ENCODE measurements at regions not wholly inside any gene's neighbourhood (a gene's known extent, or its start where the extent isn't known, plus 50 kb on each side); places are given as distances from the start of the nearest gene placed in this dataset.

DNA sequence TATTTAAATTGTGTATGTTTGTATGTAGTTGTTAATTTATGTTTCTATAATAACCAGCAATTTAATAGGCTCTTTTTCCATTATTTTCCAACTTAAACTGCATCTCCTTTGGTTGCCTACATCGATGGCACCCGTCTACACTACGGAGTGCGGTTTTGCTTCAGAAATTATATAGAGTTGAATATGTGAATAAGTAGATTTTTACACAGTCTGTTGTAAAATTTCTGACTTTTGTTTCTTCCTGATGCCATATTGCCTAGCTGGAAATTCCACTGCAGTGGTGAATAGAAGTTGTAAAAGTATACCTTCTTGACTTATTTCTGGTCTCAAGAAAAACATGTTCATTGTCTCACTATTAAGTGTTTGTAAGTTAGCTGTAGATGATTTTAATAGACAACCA, 404.1 kb upstream of the EPHA7 start:
- DNase-seq (ENCODE audit: low read depth, low spot score): no peak
- no peak for ATAC-seq
- H3K9me3 ChIP-seq (ENCODE audit: control insufficient read depth in 1 of 2, insufficient read depth in 1 of 2, low read depth in 1 of 2, low read length in 2 of 2): no peaks in the 10 kb centered on the region; a peak in 2 of 4 replicates
- H3K4me1 ChIP-seq (ENCODE audit: control insufficient read depth in 1 of 2, insufficient read depth in 2 of 2, low read length in 2 of 2): no peaks in the 10 kb centered on the region
- intact Hi-C loops (cut with micrococcal nuclease): no loop called here
- no TSS peak for BruUV-seq (replicated peaks)
- no peak overlapping the region for H2AFZ ChIP-seq (ENCODE audit: low read depth, low read length, poor library complexity, severe bottlenecking)
- H3K36me3 ChIP-seq (ENCODE audit: control insufficient read depth in 1 of 2, insufficient read depth in 2 of 2, low read length in 2 of 2): no peaks in the 10 kb centered on the region
- H3K9me2 ChIP-seq (ENCODE audit: insufficient read depth): no peaks in the 10 kb centered on the region
- TF ChIP-seq ELF1 (IDR thresholded peaks at IDR 0.05; ENCODE audit: borderline replicate concordance, low read depth) (no peak), ZFX (IDR thresholded peaks at IDR 0.05) (no peak), YY1 (IDR thresholded peaks at IDR 0.05; ENCODE audit: extremely low read depth, insufficient replicate concordance, low read depth, low read length) (no peak), RAD21 (IDR thresholded peaks at IDR 0.05; ENCODE audit: low read depth) (no peak), FOSL1 (IDR thresholded peaks at IDR 0.05; ENCODE audit: low read depth) (no peak), SP1 (IDR thresholded peaks at IDR 0.05; ENCODE audit: low read depth) (no peak), SIN3A (IDR thresholded peaks at IDR 0.05; ENCODE audit: low read depth) (no peak), POLR2A (IDR thresholded peaks at IDR 0.05; ENCODE audit: borderline replicate concordance, extremely low read depth, insufficient read depth, insufficient read length) (no peak), TCF7L2 (IDR thresholded peaks at IDR 0.05; ENCODE audit: borderline replicate concordance, extremely low read depth, insufficient read depth, insufficient read length) (no peak), EZH2 (IDR thresholded peaks at IDR 0.05) (no peak), POLR2AphosphoS5 (IDR thresholded peaks at IDR 0.05; ENCODE audit: low read depth, low read length) (no peak), JUND (IDR thresholded peaks at IDR 0.05) (no peak), CBX3 (IDR thresholded peaks at IDR 0.05; ENCODE audit: low read depth) (no peak)
- TF ChIP-seq, protein P1, sequence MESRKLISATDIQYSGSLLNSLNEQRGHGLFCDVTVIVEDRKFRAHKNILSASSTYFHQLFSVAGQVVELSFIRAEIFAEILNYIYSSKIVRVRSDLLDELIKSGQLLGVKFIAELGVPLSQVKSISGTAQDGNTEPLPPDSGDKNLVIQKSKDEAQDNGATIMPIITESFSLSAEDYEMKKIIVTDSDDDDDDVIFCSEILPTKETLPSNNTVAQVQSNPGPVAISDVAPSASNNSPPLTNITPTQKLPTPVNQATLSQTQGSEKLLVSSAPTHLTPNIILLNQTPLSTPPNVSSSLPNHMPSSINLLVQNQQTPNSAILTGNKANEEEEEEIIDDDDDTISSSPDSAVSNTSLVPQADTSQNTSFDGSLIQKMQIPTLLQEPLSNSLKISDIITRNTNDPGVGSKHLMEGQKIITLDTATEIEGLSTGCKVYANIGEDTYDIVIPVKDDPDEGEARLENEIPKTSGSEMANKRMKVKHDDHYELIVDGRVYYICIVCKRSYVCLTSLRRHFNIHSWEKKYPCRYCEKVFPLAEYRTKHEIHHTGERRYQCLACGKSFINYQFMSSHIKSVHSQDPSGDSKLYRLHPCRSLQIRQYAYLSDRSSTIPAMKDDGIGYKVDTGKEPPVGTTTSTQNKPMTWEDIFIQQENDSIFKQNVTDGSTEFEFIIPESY (IDR thresholded peaks at IDR 0.05; ENCODE audit: extremely low read depth, insufficient replicate concordance, low read length): no peak
- TF ChIP-seq, protein P2, sequence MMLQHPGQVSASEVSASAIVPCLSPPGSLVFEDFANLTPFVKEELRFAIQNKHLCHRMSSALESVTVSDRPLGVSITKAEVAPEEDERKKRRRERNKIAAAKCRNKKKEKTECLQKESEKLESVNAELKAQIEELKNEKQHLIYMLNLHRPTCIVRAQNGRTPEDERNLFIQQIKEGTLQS (IDR thresholded peaks at IDR 0.05): no peak
- TF ChIP-seq, protein P3, sequence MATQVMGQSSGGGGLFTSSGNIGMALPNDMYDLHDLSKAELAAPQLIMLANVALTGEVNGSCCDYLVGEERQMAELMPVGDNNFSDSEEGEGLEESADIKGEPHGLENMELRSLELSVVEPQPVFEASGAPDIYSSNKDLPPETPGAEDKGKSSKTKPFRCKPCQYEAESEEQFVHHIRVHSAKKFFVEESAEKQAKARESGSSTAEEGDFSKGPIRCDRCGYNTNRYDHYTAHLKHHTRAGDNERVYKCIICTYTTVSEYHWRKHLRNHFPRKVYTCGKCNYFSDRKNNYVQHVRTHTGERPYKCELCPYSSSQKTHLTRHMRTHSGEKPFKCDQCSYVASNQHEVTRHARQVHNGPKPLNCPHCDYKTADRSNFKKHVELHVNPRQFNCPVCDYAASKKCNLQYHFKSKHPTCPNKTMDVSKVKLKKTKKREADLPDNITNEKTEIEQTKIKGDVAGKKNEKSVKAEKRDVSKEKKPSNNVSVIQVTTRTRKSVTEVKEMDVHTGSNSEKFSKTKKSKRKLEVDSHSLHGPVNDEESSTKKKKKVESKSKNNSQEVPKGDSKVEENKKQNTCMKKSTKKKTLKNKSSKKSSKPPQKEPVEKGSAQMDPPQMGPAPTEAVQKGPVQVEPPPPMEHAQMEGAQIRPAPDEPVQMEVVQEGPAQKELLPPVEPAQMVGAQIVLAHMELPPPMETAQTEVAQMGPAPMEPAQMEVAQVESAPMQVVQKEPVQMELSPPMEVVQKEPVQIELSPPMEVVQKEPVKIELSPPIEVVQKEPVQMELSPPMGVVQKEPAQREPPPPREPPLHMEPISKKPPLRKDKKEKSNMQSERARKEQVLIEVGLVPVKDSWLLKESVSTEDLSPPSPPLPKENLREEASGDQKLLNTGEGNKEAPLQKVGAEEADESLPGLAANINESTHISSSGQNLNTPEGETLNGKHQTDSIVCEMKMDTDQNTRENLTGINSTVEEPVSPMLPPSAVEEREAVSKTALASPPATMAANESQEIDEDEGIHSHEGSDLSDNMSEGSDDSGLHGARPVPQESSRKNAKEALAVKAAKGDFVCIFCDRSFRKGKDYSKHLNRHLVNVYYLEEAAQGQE (IDR thresholded peaks at IDR 0.05; ENCODE audit: low read depth): no peak
- TF ChIP-seq, protein P4, sequence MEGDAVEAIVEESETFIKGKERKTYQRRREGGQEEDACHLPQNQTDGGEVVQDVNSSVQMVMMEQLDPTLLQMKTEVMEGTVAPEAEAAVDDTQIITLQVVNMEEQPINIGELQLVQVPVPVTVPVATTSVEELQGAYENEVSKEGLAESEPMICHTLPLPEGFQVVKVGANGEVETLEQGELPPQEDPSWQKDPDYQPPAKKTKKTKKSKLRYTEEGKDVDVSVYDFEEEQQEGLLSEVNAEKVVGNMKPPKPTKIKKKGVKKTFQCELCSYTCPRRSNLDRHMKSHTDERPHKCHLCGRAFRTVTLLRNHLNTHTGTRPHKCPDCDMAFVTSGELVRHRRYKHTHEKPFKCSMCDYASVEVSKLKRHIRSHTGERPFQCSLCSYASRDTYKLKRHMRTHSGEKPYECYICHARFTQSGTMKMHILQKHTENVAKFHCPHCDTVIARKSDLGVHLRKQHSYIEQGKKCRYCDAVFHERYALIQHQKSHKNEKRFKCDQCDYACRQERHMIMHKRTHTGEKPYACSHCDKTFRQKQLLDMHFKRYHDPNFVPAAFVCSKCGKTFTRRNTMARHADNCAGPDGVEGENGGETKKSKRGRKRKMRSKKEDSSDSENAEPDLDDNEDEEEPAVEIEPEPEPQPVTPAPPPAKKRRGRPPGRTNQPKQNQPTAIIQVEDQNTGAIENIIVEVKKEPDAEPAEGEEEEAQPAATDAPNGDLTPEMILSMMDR (IDR thresholded peaks at IDR 0.05 in 2 of 3, conservative IDR thresholded peaks at IDR 0.05 in 1 of 3; ENCODE audit: borderline replicate concordance in 1 of 3, insufficient read depth in 1 of 3, low read depth in 2 of 3, low read length in 2 of 3): no peak
- TF ChIP-seq, protein P5, sequence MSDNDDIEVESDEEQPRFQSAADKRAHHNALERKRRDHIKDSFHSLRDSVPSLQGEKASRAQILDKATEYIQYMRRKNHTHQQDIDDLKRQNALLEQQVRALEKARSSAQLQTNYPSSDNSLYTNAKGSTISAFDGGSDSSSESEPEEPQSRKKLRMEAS (IDR thresholded peaks at IDR 0.05): no peak
- no peak overlapping the region for H3K27ac ChIP-seq (ENCODE audit: low read depth, low read length)
- no peaks in the 10 kb centered on the region for H3K27me3 ChIP-seq (ENCODE audit: insufficient read depth, low read length)
- no peaks in the 10 kb centered on the region for H4K20me1 ChIP-seq (ENCODE audit: insufficient read depth)
- CTCF ChIA-PET: no interaction called here
- H3K9ac ChIP-seq (ENCODE audit: low read length): no peak overlapping the region
- no peak overlapping the region for H3K4me2 ChIP-seq (ENCODE audit: low read length)
- POLR2A ChIA-PET: no interaction called here
- H3K79me2 ChIP-seq (ENCODE audit: insufficient read depth, low read length): no peaks in the 10 kb centered on the region
- RAD21 ChIA-PET (ENCODE audit: low non-redundant PET in 1 of 2, low total read pairs in 2 of 2, uncharacterized antibody in 2 of 2, unreplicated experiment in 2 of 2): no interaction called here
- no peak overlapping the region for H3K4me3 ChIP-seq (replicated peaks in 1 of 2; ENCODE audit: low read depth in 1 of 2, low read length in 2 of 2)

All from HCT116 (cell line).